Stimulated activated CD8-positive, alpha-beta memory T cell treated with anti-CD3 and anti-CD28 coated beads, Interleukin-15, amount 100 ng/mL, for 48 hours (primary cell): ENCODE measurements at regions not wholly inside any gene's neighbourhood (a gene's known extent, or its start where the extent isn't known, plus 50 kb on each side); places are given as distances from the start of the nearest gene placed in this dataset.
"Not testable (repeated sequence)": the region's sequence is repeated elsewhere in the genome, so short reads cannot be mapped to it uniquely, and the experiment has no call there.

ENCODE experiments used
- DNase-seq, 2 donors: peaks; one replicate each; pipeline ENCODE4 v3.0.0-alpha.2; 2020; ENCODE audit warnings: low read depth in 2 of 2

GRCh38 chr14:76264384-76264783 lies 111.6 kb upstream of the ESRRB start:
- no peak for DNase-seq

- peak in 1 of 2 donors; percentile 2 for DNase-seq
These were observed 108.5 kb upstream of the ESRRB start for GRCh38 chr14:76267322-76268046.

- no peak for DNase-seq
These were observed 107.9 kb upstream of the ESRRB start for GRCh38 chr14:76268047-76268431.

- no peak for DNase-seq
These were observed 107.2 kb upstream of the ESRRB start for GRCh38 chr14:76268700-76269099.

GRCh38 chr14:76271041-76271755 lies 104.7 kb upstream of the ESRRB start:
- no peak for DNase-seq

GRCh38 chr14:76272349-76272748 lies 103.6 kb upstream of the ESRRB start:
- DNase-seq, result no peak

GRCh38 chr14:76272774-76273173 lies 103.2 kb upstream of the ESRRB start:
- DNase-seq, result no peak

GRCh38 chr14:76273346-76273745 lies 102.6 kb upstream of the ESRRB start:
- DNase-seq, result no peak

GRCh38 chr14:76274324-76274723 lies 101.6 kb upstream of the ESRRB start:
- DNase-seq, result no peak

GRCh38 chr14:76277586-76278130 lies 98.3 kb upstream of the ESRRB start:
- DNase-seq, result no peak

- DNase-seq, result no peak
These were observed 95.7 kb upstream of the ESRRB start for GRCh38 chr14:76280221-76280620.

GRCh38 chr14:76282581-76282980 lies 93.4 kb upstream of the ESRRB start:
- DNase-seq, result no peak

- no peak for DNase-seq
These were observed 88.9 kb upstream of the ESRRB start for GRCh38 chr14:76287063-76287462.

- DNase-seq, result no peak
These were observed 86.7 kb upstream of the ESRRB start for GRCh38 chr14:76289276-76289675.

GRCh38 chr14:76292561-76292960 lies 83.4 kb upstream of the ESRRB start:
- DNase-seq, result no peak

GRCh38 chr14:76293221-76293620 lies 82.7 kb upstream of the ESRRB start:
- no peak for DNase-seq

- no peak for DNase-seq
These were observed 82.0 kb upstream of the ESRRB start for GRCh38 chr14:76293923-76294322.

GRCh38 chr14:76294876-76295275 lies 81.1 kb upstream of the ESRRB start:
- no peak for DNase-seq

GRCh38 chr14:76298896-76299295 lies 77.0 kb upstream of the ESRRB start:
- DNase-seq, result no peak

GRCh38 chr14:76303188-76303587 lies 72.7 kb upstream of the ESRRB start:
- not testable (repeated sequence) for DNase-seq

- DNase-seq, result no peak
These were observed 71.2 kb upstream of the ESRRB start for GRCh38 chr14:76304536-76305267.

GRCh38 chr14:76305268-76305826 lies 70.6 kb upstream of the ESRRB start:
- no peak for DNase-seq
